ENCODE measurements at regions not wholly inside any gene's neighbourhood (a gene's known extent, or its start where the extent isn't known, plus 50 kb on each side); places are given as distances from the start of the nearest gene placed in this dataset.

DNA sequence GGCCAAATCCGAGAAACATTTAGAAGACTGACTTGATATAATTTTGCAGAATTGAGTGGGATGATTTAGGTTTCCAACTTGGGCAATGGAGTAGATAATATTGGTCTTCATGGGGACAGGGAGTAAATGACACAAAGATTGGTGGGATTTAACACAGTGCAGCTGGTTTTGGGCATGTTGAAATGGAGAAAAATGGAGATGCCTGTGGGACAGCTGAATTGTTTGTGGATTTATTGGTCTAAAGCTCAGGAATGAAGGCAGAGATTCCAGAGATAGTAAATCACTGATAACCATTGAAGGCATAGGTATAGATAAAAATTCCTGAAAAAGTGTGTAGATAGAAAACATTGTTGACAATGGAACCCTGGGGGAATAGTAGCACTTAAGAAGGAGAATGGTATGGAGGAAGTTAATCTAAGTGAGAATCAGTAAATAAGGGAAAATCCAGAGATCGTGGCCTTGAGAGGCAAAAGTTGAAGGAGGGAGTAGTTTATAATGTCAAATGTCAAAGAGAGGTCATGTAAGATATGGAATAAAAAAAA is 120.9 kb upstream of the ATP2B1 start:
- Histone ChIP-seq H3K79me2 (ENCODE audit: insufficient read depth, low read length) (no peaks in the 10 kb centered on the region), H3K4me3 (ENCODE audit: low read depth in 1 of 2, low read length in 2 of 2) (no peak overlapping the region), H3K27me3 (ENCODE audit: insufficient read depth, low read length, poor library complexity) (no peaks in the 10 kb centered on the region), H3K4me2 (ENCODE audit: insufficient read depth, low read length) (no peak overlapping the region), H3K4me1 (ENCODE audit: insufficient read depth, low read length) (no peaks in the 10 kb centered on the region), H3K9me3 (ENCODE audit: insufficient read depth, low read length, severe bottlenecking) (no peaks in the 10 kb centered on the region), H2AFZ (ENCODE audit: low read depth, low read length) (no peak overlapping the region), H3K9ac (ENCODE audit: low read depth, low read length) (no peak overlapping the region), H3K27ac (ENCODE audit: low read length) (no peak overlapping the region), H3K36me3 (ENCODE audit: insufficient read depth, low read length) (no peaks in the 10 kb centered on the region), H4K20me1 (ENCODE audit: insufficient read depth, low read length) (no peaks in the 10 kb centered on the region)
- ATAC-seq (ENCODE audit: insufficient read depth, low read depth) (no peak), DNase-seq (no peak)
- TF ChIP-seq, protein P1, sequence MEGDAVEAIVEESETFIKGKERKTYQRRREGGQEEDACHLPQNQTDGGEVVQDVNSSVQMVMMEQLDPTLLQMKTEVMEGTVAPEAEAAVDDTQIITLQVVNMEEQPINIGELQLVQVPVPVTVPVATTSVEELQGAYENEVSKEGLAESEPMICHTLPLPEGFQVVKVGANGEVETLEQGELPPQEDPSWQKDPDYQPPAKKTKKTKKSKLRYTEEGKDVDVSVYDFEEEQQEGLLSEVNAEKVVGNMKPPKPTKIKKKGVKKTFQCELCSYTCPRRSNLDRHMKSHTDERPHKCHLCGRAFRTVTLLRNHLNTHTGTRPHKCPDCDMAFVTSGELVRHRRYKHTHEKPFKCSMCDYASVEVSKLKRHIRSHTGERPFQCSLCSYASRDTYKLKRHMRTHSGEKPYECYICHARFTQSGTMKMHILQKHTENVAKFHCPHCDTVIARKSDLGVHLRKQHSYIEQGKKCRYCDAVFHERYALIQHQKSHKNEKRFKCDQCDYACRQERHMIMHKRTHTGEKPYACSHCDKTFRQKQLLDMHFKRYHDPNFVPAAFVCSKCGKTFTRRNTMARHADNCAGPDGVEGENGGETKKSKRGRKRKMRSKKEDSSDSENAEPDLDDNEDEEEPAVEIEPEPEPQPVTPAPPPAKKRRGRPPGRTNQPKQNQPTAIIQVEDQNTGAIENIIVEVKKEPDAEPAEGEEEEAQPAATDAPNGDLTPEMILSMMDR (IDR thresholded peaks at IDR 0.05; ENCODE audit: borderline replicate concordance, extremely low read depth, low read length, poor library complexity, severe bottlenecking): no peak
- TF ChIP-seq EZH2 (IDR thresholded peaks at IDR 0.05; ENCODE audit: borderline replicate concordance, low read depth, low read length, severe bottlenecking): no peak

DNA sequence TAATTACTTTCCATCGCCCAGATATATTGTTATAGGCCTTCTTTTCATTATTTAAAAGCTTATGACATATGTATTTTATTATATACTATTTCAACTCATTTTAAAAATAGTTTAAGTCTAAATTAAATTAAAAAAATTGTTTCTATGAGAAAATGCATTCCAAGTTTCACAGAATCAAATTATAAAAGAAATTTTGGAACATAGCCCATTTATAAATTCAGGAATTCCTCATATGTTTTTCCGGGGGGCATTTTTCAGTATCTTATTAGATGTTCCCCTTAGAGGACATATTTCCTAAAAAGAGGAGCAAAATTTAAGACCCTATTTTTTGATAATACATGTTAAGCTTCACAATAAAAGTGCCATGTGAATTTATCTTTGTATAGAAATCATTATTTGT is 119.9 kb upstream of the ATP2B1 start:
- TF ChIP-seq, protein P1 (IDR thresholded peaks at IDR 0.05; ENCODE audit: borderline replicate concordance, extremely low read depth, low read length, poor library complexity, severe bottlenecking): no peak
- TF ChIP-seq EZH2 (IDR thresholded peaks at IDR 0.05; ENCODE audit: borderline replicate concordance, low read depth, low read length, severe bottlenecking): no peak
- H3K27me3 ChIP-seq (ENCODE audit: insufficient read depth, low read length, poor library complexity): no peaks in the 10 kb centered on the region
- H3K9ac ChIP-seq (ENCODE audit: low read depth, low read length): no peak overlapping the region
- no peak for ATAC-seq (ENCODE audit: insufficient read depth, low read depth)
- H2AFZ ChIP-seq (ENCODE audit: low read depth, low read length): no peak overlapping the region
- no peaks in the 10 kb centered on the region for H3K9me3 ChIP-seq (ENCODE audit: insufficient read depth, low read length, severe bottlenecking)
- no peak overlapping the region for H3K27ac ChIP-seq (ENCODE audit: low read length)
- no peak overlapping the region for H3K4me3 ChIP-seq (ENCODE audit: low read depth in 1 of 2, low read length in 2 of 2)
- H3K79me2 ChIP-seq (ENCODE audit: insufficient read depth, low read length): no peaks in the 10 kb centered on the region
- H3K4me2 ChIP-seq (ENCODE audit: insufficient read depth, low read length): no peak overlapping the region
- H3K36me3 ChIP-seq (ENCODE audit: insufficient read depth, low read length): no peaks in the 10 kb centered on the region
- no peaks in the 10 kb centered on the region for H4K20me1 ChIP-seq (ENCODE audit: insufficient read depth, low read length)
- no peak for DNase-seq
- no peaks in the 10 kb centered on the region for H3K4me1 ChIP-seq (ENCODE audit: insufficient read depth, low read length)

DNA sequence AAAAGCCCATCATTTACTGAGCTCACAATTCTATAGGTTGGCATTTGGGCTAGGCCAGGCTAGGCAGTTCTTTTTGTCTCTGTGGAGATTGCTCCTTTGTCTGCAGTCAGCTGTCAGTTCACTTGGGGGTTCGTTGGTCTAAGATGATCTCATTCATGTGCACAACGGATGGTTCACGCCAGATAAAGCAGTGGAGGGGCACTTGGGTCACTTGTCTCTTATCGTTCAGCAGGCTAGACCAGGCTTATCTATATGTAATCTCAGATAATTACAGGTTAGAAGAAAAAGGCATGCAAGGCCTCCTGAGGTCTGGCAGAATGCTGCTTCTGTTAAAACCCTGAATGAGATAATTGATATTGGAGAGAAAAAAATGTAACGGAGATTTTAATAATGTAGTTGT is 119.0 kb upstream of the ATP2B1 start:
- Histone ChIP-seq H3K9ac (ENCODE audit: low read depth, low read length) (no peak overlapping the region), H3K27ac (ENCODE audit: low read length) (no peak overlapping the region), H4K20me1 (ENCODE audit: insufficient read depth, low read length) (no peaks in the 10 kb centered on the region), H3K27me3 (ENCODE audit: insufficient read depth, low read length, poor library complexity) (no peaks in the 10 kb centered on the region), H3K9me3 (ENCODE audit: insufficient read depth, low read length, severe bottlenecking) (no peaks in the 10 kb centered on the region), H2AFZ (ENCODE audit: low read depth, low read length) (no peak overlapping the region), H3K4me1 (ENCODE audit: insufficient read depth, low read length) (no peaks in the 10 kb centered on the region), H3K36me3 (ENCODE audit: insufficient read depth, low read length) (no peaks in the 10 kb centered on the region), H3K4me2 (ENCODE audit: insufficient read depth, low read length) (no peak overlapping the region), H3K79me2 (ENCODE audit: insufficient read depth, low read length) (no peaks in the 10 kb centered on the region), H3K4me3 (ENCODE audit: low read depth in 1 of 2, low read length in 2 of 2) (no peak overlapping the region)
- no peak for DNase-seq
- TF ChIP-seq, protein P1 (IDR thresholded peaks at IDR 0.05; ENCODE audit: borderline replicate concordance, extremely low read depth, low read length, poor library complexity, severe bottlenecking): no peak
- no peak for TF ChIP-seq EZH2 (IDR thresholded peaks at IDR 0.05; ENCODE audit: borderline replicate concordance, low read depth, low read length, severe bottlenecking)
- no peak for ATAC-seq (ENCODE audit: insufficient read depth, low read depth)

DNA sequence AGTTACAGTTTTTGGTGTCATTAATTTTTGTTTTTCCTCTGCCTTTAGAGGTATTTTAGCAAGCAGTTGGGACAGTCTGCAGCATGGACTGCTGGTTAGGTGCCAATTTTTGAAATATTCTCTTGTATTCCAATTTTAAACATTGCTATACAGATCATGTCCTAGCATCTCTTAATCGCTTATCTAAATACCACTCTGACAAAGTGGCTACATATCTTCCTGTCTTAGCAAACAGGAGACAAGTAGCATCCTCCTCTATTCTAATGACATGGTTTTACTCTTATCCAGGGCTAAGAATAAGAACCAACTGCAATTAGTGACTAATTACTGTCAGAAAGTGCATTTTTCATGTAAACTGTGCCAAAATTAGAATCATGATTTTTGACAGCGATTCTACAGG is 117.8 kb upstream of the ATP2B1 start:
- Histone ChIP-seq H3K4me2 (ENCODE audit: insufficient read depth, low read length) (no peak overlapping the region), H3K36me3 (ENCODE audit: insufficient read depth, low read length) (no peaks in the 10 kb centered on the region), H3K9ac (ENCODE audit: low read depth, low read length) (no peak overlapping the region), H4K20me1 (ENCODE audit: insufficient read depth, low read length) (no peaks in the 10 kb centered on the region), H3K27ac (ENCODE audit: low read length) (no peak overlapping the region), H3K4me1 (ENCODE audit: insufficient read depth, low read length) (no peaks in the 10 kb centered on the region), H3K9me3 (ENCODE audit: insufficient read depth, low read length, severe bottlenecking) (no peaks in the 10 kb centered on the region), H3K27me3 (ENCODE audit: insufficient read depth, low read length, poor library complexity) (no peaks in the 10 kb centered on the region), H3K79me2 (ENCODE audit: insufficient read depth, low read length) (no peaks in the 10 kb centered on the region), H2AFZ (ENCODE audit: low read depth, low read length) (no peak overlapping the region), H3K4me3 (ENCODE audit: low read depth in 1 of 2, low read length in 2 of 2) (no peak overlapping the region)
- no peak for DNase-seq
- ATAC-seq (ENCODE audit: insufficient read depth, low read depth): no peak
- TF ChIP-seq EZH2 (IDR thresholded peaks at IDR 0.05; ENCODE audit: borderline replicate concordance, low read depth, low read length, severe bottlenecking): no peak
- TF ChIP-seq, protein P1 (IDR thresholded peaks at IDR 0.05; ENCODE audit: borderline replicate concordance, extremely low read depth, low read length, poor library complexity, severe bottlenecking): no peak
